IMR-90 (cell line): ENCODE measurements at regions not wholly inside any gene's neighbourhood (a gene's known extent, or its start where the extent isn't known, plus 50 kb on each side); places are given as distances from the start of the nearest gene placed in this dataset.
"Not testable (repeated sequence)": the region's sequence is repeated elsewhere in the genome, so short reads cannot be mapped to it uniquely, and the experiment has no call there.

ENCODE experiments used
- ATAC-seq: fragments of 200-7000 bp; cut with Tn5 transposase; 2 replicates; pipeline ENCODE4 v1.9.1; 2020; ENCODE audit warnings: low read depth, mild to moderate bottlenecking, moderate library complexity
- BruUV-seq: library from RNA; stranded (reverse); fragments of 400-500 nt; replicated peaks from 2 replicates; lab custom pipeline; 2021; lab: Mats Ljungman, UMichigan
- CTCF ChIA-PET: fragments of 300-600 bp; formaldehyde crosslinking; extraction: SDS; loops from one replicate; lab custom pipeline; 2021; ENCODE audit warnings: antibody characterized with exemption; lab: Yijun Ruan, JAX
- POLR2A ChIA-PET: fragments of 300-600 bp; sonication (Branson Sonifier 250); formaldehyde crosslinking; loops from one replicate; lab custom pipeline; 2022; ENCODE audit warnings: antibody characterized with exemption; ENCODE audit not compliant: unreplicated experiment; lab: Charles Lee
- DNase-seq: peaks from one replicate; pipeline ENCODE4 v3.0.0; 2013
- H2AFZ ChIP-seq: replicated peaks from 2 replicates; pipeline ENCODE3; 2013; ENCODE audit warnings: low read length, mild to moderate bottlenecking; ENCODE audit not compliant: poor library complexity
- H2AK5ac ChIP-seq: 2 replicates; pipeline ENCODE4 v1.6.1; 2013; ENCODE audit warnings: low read depth, low read length, inconsistent platforms
- H2AK9ac ChIP-seq: replicated peaks from 2 replicates; pipeline ENCODE3; 2013; ENCODE audit warnings: mild to moderate bottlenecking, low read depth, low read length, moderate library complexity; ENCODE audit not compliant: poor library complexity
- H2BK120ac ChIP-seq: 2 replicates; pipeline ENCODE4 v1.6.1; 2013; ENCODE audit warnings: low read depth, low read length, inconsistent platforms
- H2BK15ac ChIP-seq: 3 replicates; pipeline ENCODE4 v1.6.1; 2013; ENCODE audit warnings: low read depth, low read length, inconsistent platforms
- H2BK20ac ChIP-seq: 2 replicates; pipeline ENCODE4 v1.6.1; 2013; ENCODE audit warnings: low read depth, mild to moderate bottlenecking, inconsistent platforms, low read length, moderate library complexity
- H2BK5ac ChIP-seq: 2 replicates; pipeline ENCODE4 v1.6.1; 2013; ENCODE audit warnings: mild to moderate bottlenecking, low read depth, low read length, inconsistent platforms; ENCODE audit not compliant: poor library complexity, severe bottlenecking
- H3K14ac ChIP-seq: replicated peaks from 2 replicates; pipeline ENCODE4 v1.6.1; 2013; ENCODE audit warnings: low read depth, low read length, inconsistent platforms
- H3K18ac ChIP-seq: 2 replicates; pipeline ENCODE4 v1.6.1; 2013; ENCODE audit warnings: low read depth, low read length, control low read depth
- H3K23ac ChIP-seq: 2 replicates; pipeline ENCODE4 v1.6.1; 2013; ENCODE audit warnings: low read depth, low read length, inconsistent platforms
- H3K27ac ChIP-seq: 2 replicates; pipeline ENCODE4 v1.5.1; 2013; ENCODE audit warnings: mild to moderate bottlenecking, control low read depth, low read length; ENCODE audit not compliant: insufficient read depth
- H3K27me3 ChIP-seq: 2 replicates; pipeline ENCODE4 v1.6.1; 2013; ENCODE audit warnings: low read length; ENCODE audit not compliant: control insufficient read depth, insufficient read depth
- H3K36me3 ChIP-seq: 2 replicates; pipeline ENCODE4 v1.6.1; 2013; ENCODE audit warnings: low read length, mixed read lengths; ENCODE audit not compliant: control insufficient read depth, insufficient read depth
- H3K4ac ChIP-seq: 2 replicates; pipeline ENCODE4 v1.6.1; 2013; ENCODE audit warnings: low read depth, low read length, inconsistent platforms
- H3K4me1 ChIP-seq: 2 replicates; pipeline ENCODE4 v1.6.1; 2013; ENCODE audit warnings: low read length, mixed read lengths; ENCODE audit not compliant: control insufficient read depth, insufficient read depth
- H3K4me2 ChIP-seq: 2 replicates; pipeline ENCODE4 v1.6.1; 2013; ENCODE audit warnings: low read depth, mild to moderate bottlenecking, control low read depth, low read length, moderate library complexity
- H3K4me3 ChIP-seq: 2 replicates; pipeline ENCODE4 v1.5.1; 2013; ENCODE audit warnings: low read depth, mild to moderate bottlenecking, control low read depth, low read length, moderate library complexity; ENCODE audit not compliant: insufficient read depth
- H3K56ac ChIP-seq: 2 replicates; pipeline ENCODE4 v1.6.1; 2013; ENCODE audit warnings: low read length, inconsistent platforms; ENCODE audit not compliant: insufficient read depth; ENCODE audit errors: extremely low read depth
- H3K79me1 ChIP-seq, 2 experiments: 2 replicates each; pipeline ENCODE4 v1.6.1; 2013; ENCODE audit warnings: low read length in 2 of 2, inconsistent platforms in 1 of 2, low read depth in 1 of 2
- H3K9ac ChIP-seq: 2 replicates; pipeline ENCODE4 v1.6.1; 2013; ENCODE audit warnings: low read depth, low read length, control low read depth
- H3K9me1 ChIP-seq: 2 replicates; pipeline ENCODE4 v1.6.1; 2013; ENCODE audit warnings: low read length, inconsistent platforms; ENCODE audit not compliant: insufficient read depth
- H3K9me3 ChIP-seq: 2 replicates; pipeline ENCODE4 v1.6.1; 2013; ENCODE audit warnings: low read length; ENCODE audit not compliant: control insufficient read depth, insufficient read depth
- H4K20me1 ChIP-seq: 2 replicates; pipeline ENCODE4 v1.6.1; 2013; ENCODE audit warnings: low read length, inconsistent platforms; ENCODE audit not compliant: insufficient read depth
- H4K5ac ChIP-seq: 2 replicates; pipeline ENCODE4 v1.6.1; 2013; ENCODE audit warnings: mild to moderate bottlenecking, low read depth, low read length, control low read depth
- H4K8ac ChIP-seq, 2 experiments: 2 replicates each; pipeline ENCODE4 v1.6.1; 2013; ENCODE audit warnings: low read depth in 2 of 2, low read length in 2 of 2, control low read depth in 1 of 2, inconsistent platforms in 1 of 2
- H4K91ac ChIP-seq: 2 replicates; pipeline ENCODE4 v1.6.1; 2013; ENCODE audit warnings: low read depth, low read length, inconsistent platforms; ENCODE audit not compliant: insufficient read depth
- WGBS, 2 experiments: methylation state at CpG; one replicate each; pipeline versions ENCODE4 v1.1.5 to v1.1.7; 2013; ENCODE audit warnings: missing lambda C conversion rate in 2 of 2; ENCODE audit not compliant: insufficient read length in 1 of 2; ENCODE audit errors: extremely low coverage in 2 of 2; 5-methylcytosine and 5-hydroxymethylcytosine counted together
- dilution Hi-C: fragments of 300-500 bp; cut with HindIII; formaldehyde crosslinking; loops from one replicate; pipeline ENCODE4 v1.14.3; 2018; ENCODE audit warnings: low sequenced_read_pairs; ENCODE audit not compliant: unreplicated experiment
- in situ Hi-C: fragments of 300-500 bp; cut with MboI; formaldehyde crosslinking; loops from 3 replicates; pipeline ENCODE4 v1.14.3; 2019; ENCODE audit warnings: low sequenced_read_pairs, inconsistent platforms, mixed read lengths
- intact Hi-C: fragments of 100-400 bp; cut with micrococcal nuclease; formaldehyde crosslinking; loops from 2 replicates; pipeline ENCODE4 v1.10.0; 2022

DNA sequence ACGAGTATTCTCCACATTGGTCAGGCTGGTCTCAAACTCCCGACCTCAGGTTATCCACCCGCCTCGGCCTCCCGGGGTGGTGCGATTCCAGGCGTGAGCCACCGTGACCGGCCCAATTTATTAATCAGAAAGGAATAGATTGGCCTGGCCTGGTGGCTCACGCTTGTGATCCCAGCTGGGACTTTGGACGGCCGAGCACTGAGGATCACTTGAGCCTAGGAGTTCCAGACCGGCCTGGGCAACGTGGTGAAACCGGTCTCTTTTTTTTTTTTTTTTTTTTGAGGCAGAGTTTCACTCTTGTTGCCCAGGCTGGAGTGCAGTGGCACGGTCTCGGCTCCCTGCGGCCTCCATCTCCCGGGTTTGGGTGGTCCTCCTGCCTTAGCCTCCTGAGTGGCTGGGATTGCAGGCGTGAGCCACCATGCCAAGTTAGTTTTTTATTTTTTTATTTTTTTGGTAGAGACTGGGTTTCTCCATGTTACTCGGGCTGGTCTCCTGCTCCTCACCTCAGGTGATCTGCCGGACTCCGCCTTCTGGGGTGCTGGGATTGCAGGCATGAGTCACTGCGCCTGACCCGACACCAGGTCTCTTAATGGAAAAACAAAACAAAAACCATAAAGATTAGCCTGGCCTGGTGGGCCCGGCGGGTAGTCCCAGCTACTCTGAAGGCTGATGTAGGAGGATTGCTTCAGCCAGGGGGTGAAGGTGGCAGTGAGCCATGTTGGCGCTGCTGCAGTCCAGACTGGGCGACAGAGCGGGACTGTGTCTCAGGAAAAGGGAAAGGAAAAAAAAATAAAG, 141.0 kb downstream of the GOLGA6L22 start:
- not testable (repeated sequence) for BruUV-seq
- 90% methylated on average over 7 of the region's 30 CpGs; no CpG with 5 or more reads in 1 of the 2 experiments for WGBS, 2 experiments

DNA sequence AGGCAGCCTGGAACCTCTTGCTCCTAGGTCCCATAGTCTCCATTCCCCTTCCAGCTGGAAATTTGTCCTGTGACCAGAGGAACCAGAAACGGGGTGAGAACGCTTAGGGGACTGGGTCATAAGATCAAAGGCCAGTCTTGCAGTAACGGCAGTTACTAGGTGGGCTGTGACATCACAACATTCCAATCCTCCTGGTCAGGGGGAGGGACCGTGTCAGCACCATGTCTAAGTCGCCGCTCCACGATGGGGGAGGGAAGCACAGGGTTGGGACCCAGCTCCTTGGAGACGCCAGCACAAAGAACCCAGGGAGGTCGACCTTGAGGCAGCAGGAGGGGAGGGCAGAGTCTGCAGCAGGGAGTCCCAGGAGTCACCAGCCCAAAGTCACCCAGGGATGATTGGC, 158.3 kb downstream of the GOLGA6L22 start:
- H3K14ac ChIP-seq, CTCF ChIA-PET, H2BK20ac ChIP-seq, BruUV-seq, ATAC-seq, H3K23ac ChIP-seq, H3K4ac ChIP-seq, H3K27ac ChIP-seq, DNase-seq, H3K4me3 ChIP-seq, H4K20me1 ChIP-seq, H3K27me3 ChIP-seq, POLR2A ChIA-PET, H2AK9ac ChIP-seq, H2AFZ ChIP-seq, H2BK5ac ChIP-seq, dilution Hi-C loops, H2BK15ac ChIP-seq, H3K9me1 ChIP-seq, H4K8ac ChIP-seq, H2BK120ac ChIP-seq, H3K56ac ChIP-seq, H2AK5ac ChIP-seq, H3K9ac ChIP-seq, H3K79me1 ChIP-seq, H3K4me1 ChIP-seq, H3K9me3 ChIP-seq, H3K36me3 ChIP-seq, in situ Hi-C loops, H3K4me2 ChIP-seq, H4K5ac ChIP-seq, H4K91ac ChIP-seq, H3K18ac ChIP-seq, intact Hi-C loops: not testable (repeated sequence)
- no CpG with 5 or more reads among the region's 9 CpGs for WGBS, 2 experiments

More for the DNA sequence above, 141.0 kb downstream of the GOLGA6L22 start:
- H3K79me1 ChIP-seq, H3K23ac ChIP-seq, H3K9me3 ChIP-seq, H3K18ac ChIP-seq, H2BK120ac ChIP-seq, H2BK20ac ChIP-seq, POLR2A ChIA-PET, H3K36me3 ChIP-seq, H2BK15ac ChIP-seq, H3K4ac ChIP-seq, dilution Hi-C loops, CTCF ChIA-PET, H2AK9ac ChIP-seq, H3K4me1 ChIP-seq, H4K5ac ChIP-seq, H3K9me1 ChIP-seq, intact Hi-C loops, in situ Hi-C loops, H4K91ac ChIP-seq, H3K4me2 ChIP-seq, DNase-seq, H2BK5ac ChIP-seq, ATAC-seq, H3K14ac ChIP-seq, H4K8ac ChIP-seq, H3K27ac ChIP-seq, H4K20me1 ChIP-seq, H3K9ac ChIP-seq, H2AK5ac ChIP-seq, H3K56ac ChIP-seq, H2AFZ ChIP-seq, H3K4me3 ChIP-seq, H3K27me3 ChIP-seq: not testable (repeated sequence)
